Esophagus muscularis mucosa (tissue), 4 donors: ENCODE measurements at regions not wholly inside any gene's neighbourhood (a gene's known extent, or its start where the extent isn't known, plus 50 kb on each side); places are given as distances from the start of the nearest gene placed in this dataset.
A peak's percentile ranks its signal among the peaks of the same experiment; 100 is the strongest.

Experiments used
- DNase-seq: peaks from one replicate; pipeline ENCODE4 v3.0.0-alpha.2; 2017; ENCODE audit errors: extremely low spot score
- H3K27ac ChIP-seq, 4 donors: fragments of 200-600 bp; sonication (generic); replicated peaks in 1 of 4; 1 replicate in 3 of 4; 2 replicates in 1 of 4; pipeline ENCODE4 v1.5.1; 2016 to 2019; ENCODE audit warnings: mild to moderate bottlenecking in 1 of 4
- H3K27me3 ChIP-seq, 4 donors: fragments of 200-600 bp; sonication (generic); one replicate each; pipeline versions ENCODE4 v1.5.1 to v1.6.0; 2016 to 2019
- H3K36me3 ChIP-seq, 4 donors: fragments of 200-600 bp; sonication (generic); one replicate each; pipeline ENCODE4 v1.5.1; 2016 to 2019
- H3K4me1 ChIP-seq, 4 donors: fragments of 200-600 bp; sonication (generic); one replicate each; pipeline ENCODE4 v1.5.1; 2016 to 2019
- H3K4me3 ChIP-seq, 4 donors: fragments of 200-600 bp; sonication (generic); 1 replicate in 2 of 4; 2 replicates in 2 of 4; pipeline ENCODE4 v1.5.1; 2016 to 2019; ENCODE audit warnings: mild to moderate bottlenecking in 4 of 4, moderate library complexity in 1 of 4
- H3K9me3 ChIP-seq, 4 donors: fragments of 200-600 bp; sonication (generic); 1 replicate in 3 of 4; 2 replicates in 1 of 4; pipeline ENCODE4 v1.5.1; 2016 to 2019
- CTCF ChIP-seq, 3 experiments: fragments of 200-600 bp in 2 of 3; fragments of 450-650 bp in 1 of 3; sonication (generic) in 2 of 3; IDR thresholded peaks; one replicate each; pipeline ENCODE4 v1.5.1; 2017 to 2019; ENCODE audit warnings: antibody characterized with exemption in 3 of 3, mild to moderate bottlenecking in 2 of 3, moderate library complexity in 1 of 3
- EP300 ChIP-seq: sonication (generic); formaldehyde crosslinking; IDR thresholded peaks from one replicate; pipeline ENCODE4 v1.6.1; 2017; ENCODE audit warnings: antibody characterized with exemption
- POLR2A ChIP-seq: fragments of 450-650 bp; IDR thresholded peaks from one replicate; pipeline ENCODE4 v1.6.1; 2017; ENCODE audit warnings: antibody characterized with exemption, moderate library complexity, mild to moderate bottlenecking, low read depth
- POLR2AphosphoS5 ChIP-seq, 2 donors: sonication (generic); formaldehyde crosslinking; IDR thresholded peaks; one replicate each; pipeline ENCODE4 v1.6.1; 2017; ENCODE audit warnings: antibody characterized with exemption in 2 of 2
- WGBS: methylation state at CpG from one replicate; pipeline ENCODE4 v1.1.5; 2018; 5-methylcytosine and 5-hydroxymethylcytosine counted together
- intact Hi-C: fragments of 100-400 bp; cut with DNase I; formaldehyde crosslinking; loops from one replicate; pipeline ENCODE4 v1.15.1; 2023

- Histone ChIP-seq H3K4me1 (peaks cover 9 to 26% (median 22%) of the 10 kb centered on the region in 4 donors), H3K27me3 (no peaks in the 10 kb centered on the region), H3K9me3 (no peaks in the 10 kb centered on the region), H3K4me3 (no peak overlapping the region), H3K27ac (no peak overlapping the region), H3K36me3 (no peaks in the 10 kb centered on the region)
- intact Hi-C loops: no loop called here
- DNase-seq: no peak
- WGBS: 76% methylated on average over 16 of the region's 24 CpGs
- no peak for TF ChIP-seq POLR2A
- peak; percentile 57 to 82 (median 67) for TF ChIP-seq CTCF (IDR thresholded peaks at IDR 0.05)
- peak in 1 of 2 donors; percentile 24 for TF ChIP-seq POLR2AphosphoS5 (IDR thresholded peaks at IDR 0.05)
Measured at GRCh38 chr16:85416228-85417109, 196.7 kb upstream of the GSE1 start.

GRCh38 chr16:85417156-85417860, 195.8 kb upstream of the GSE1 start:
- Histone ChIP-seq H3K36me3 (no peaks in the 10 kb centered on the region), H3K9me3 (no peaks in the 10 kb centered on the region), H3K27ac (no peak overlapping the region), H3K4me3 (no peak overlapping the region), H3K4me1 (peaks cover 9 to 28% (median 22%) of the 10 kb centered on the region in 4 donors), H3K27me3 (no peaks in the 10 kb centered on the region)
- TF ChIP-seq EP300 (no peak), POLR2AphosphoS5 (IDR thresholded peaks at IDR 0.05) (no peak), CTCF (IDR thresholded peaks at IDR 0.05) (no peak), POLR2A (no peak)
- DNase-seq: no peak
- 98% methylated on average over 8 of the region's 14 CpGs for WGBS
- intact Hi-C loops: no loop called here

GRCh38 chr16:85418978-85419491, 194.1 kb upstream of the GSE1 start:
- H3K4me1 ChIP-seq: peaks cover 9 to 32% (median 25%) of the 10 kb centered on the region in 4 donors
- H3K36me3 ChIP-seq: no peaks in the 10 kb centered on the region
- TF ChIP-seq POLR2AphosphoS5 (IDR thresholded peaks at IDR 0.05): no peak
- no peak for TF ChIP-seq CTCF (IDR thresholded peaks at IDR 0.05)
- TF ChIP-seq EP300: no peak
- no peak for TF ChIP-seq POLR2A
- H3K9me3 ChIP-seq: no peaks in the 10 kb centered on the region
- no peak for DNase-seq
- H3K27ac ChIP-seq: no peak overlapping the region
- no peaks in the 10 kb centered on the region for H3K27me3 ChIP-seq
- 96% methylated on average over 11 of the region's 17 CpGs for WGBS
- intact Hi-C loops: no loop called here
- no peak overlapping the region for H3K4me3 ChIP-seq

- no peak for DNase-seq
- Histone ChIP-seq H3K36me3 (no peaks in the 10 kb centered on the region), H3K27me3 (no peaks in the 10 kb centered on the region), H3K4me1 (peaks cover 12 to 39% (median 32%) of the 10 kb centered on the region in 4 donors), H3K4me3 (no peak overlapping the region), H3K27ac (no peak overlapping the region), H3K9me3 (no peaks in the 10 kb centered on the region)
- 90% methylated on average over 18 of the region's 21 CpGs for WGBS
- intact Hi-C loops: loop anchor here (1.0 to 5.0 kb wide), 2 partner anchors 138 to 191 kb away; no protein-coding TSS in a partner anchor
- TF ChIP-seq POLR2A (no peak), EP300 (no peak), CTCF (IDR thresholded peaks at IDR 0.05) (no peak)
Measured at GRCh38 chr16:85419503-85420408, 193.4 kb upstream of the GSE1 start.
